G401 (cell line): ENCODE measurements at regions not wholly inside any gene's neighbourhood (a gene's known extent, or its start where the extent isn't known, plus 50 kb on each side); places are given as distances from the start of the nearest gene placed in this dataset.
A peak's percentile ranks its signal among the peaks of the same experiment; 100 is the strongest.
"Not testable (repeated sequence)": the region's sequence is repeated elsewhere in the genome, so short reads cannot be mapped to it uniquely, and the experiment has no call there.

Source experiments
- DNase-seq: peaks from one replicate; pipeline ENCODE4 v3.0.0-alpha.2; 2015; ENCODE audit warnings: low spot score
- in situ Hi-C: cut with HindIII; loops from 2 replicates; pipeline ENCODE4 v1.10.0; 2016; ENCODE audit warnings: low sequenced_read_pairs, mixed read lengths

- DNase-seq, result peak; percentile 98
- in situ Hi-C loops, result no loop called here
These were observed 354.2 kb downstream of the PDCD6IP start for GRCh38 chr3:34152656-34153055.

- no peak for DNase-seq
- in situ Hi-C loops, result no loop called here
These were observed 356.7 kb downstream of the PDCD6IP start for GRCh38 chr3:34155108-34155507.

- in situ Hi-C loops, result no loop called here
- DNase-seq, result no peak
These were observed 357.2 kb downstream of the PDCD6IP start for GRCh38 chr3:34155666-34156065.

GRCh38 chr3:34157491-34157890 is 359.1 kb downstream of the PDCD6IP start:
- DNase-seq, result no peak
- in situ Hi-C loops, result no loop called here

GRCh38 chr3:34159613-34160420 is 361.4 kb downstream of the PDCD6IP start:
- in situ Hi-C loops, result no loop called here
- DNase-seq, result no peak

- DNase-seq, in situ Hi-C loops: not testable (repeated sequence)
These were observed 371.2 kb downstream of the PDCD6IP start for GRCh38 chr3:34169636-34170035.

GRCh38 chr3:34174740-34175139 is 376.3 kb downstream of the PDCD6IP start:
- in situ Hi-C loops, result no loop called here

GRCh38 chr3:34175636-34176176 is 377.3 kb downstream of the PDCD6IP start:
- in situ Hi-C loops, result no loop called here
- no peak for DNase-seq

More at GRCh38 chr3:34174740-34175139, 376.3 kb downstream of the PDCD6IP start:
- no peak for DNase-seq

GRCh38 chr3:34176723-34177122 is 378.3 kb downstream of the PDCD6IP start:
- no peak for DNase-seq
- in situ Hi-C loops, result no loop called here

GRCh38 chr3:34178415-34178814 is 380.0 kb downstream of the PDCD6IP start:
- in situ Hi-C loops, result no loop called here
- DNase-seq, result no peak

GRCh38 chr3:34179716-34180115 is 381.3 kb downstream of the PDCD6IP start:
- in situ Hi-C loops, result no loop called here
- DNase-seq, result no peak

- no peak for DNase-seq
- in situ Hi-C loops, result no loop called here
These were observed 382.1 kb downstream of the PDCD6IP start for GRCh38 chr3:34180532-34180931.

GRCh38 chr3:34183114-34183513 is 384.7 kb downstream of the PDCD6IP start:
- in situ Hi-C loops, result no loop called here
- no peak for DNase-seq

GRCh38 chr3:34183611-34184340 is 385.3 kb downstream of the PDCD6IP start:
- in situ Hi-C loops, result no loop called here
- DNase-seq, result peak; percentile 96

GRCh38 chr3:34185301-34185700 is 386.9 kb downstream of the PDCD6IP start:
- DNase-seq, result no peak
- in situ Hi-C loops, result no loop called here

- DNase-seq, result no peak
- in situ Hi-C loops, result no loop called here
These were observed 390.7 kb downstream of the PDCD6IP start for GRCh38 chr3:34189133-34189532.

GRCh38 chr3:34196914-34197313 is 398.5 kb downstream of the PDCD6IP start:
- in situ Hi-C loops, result no loop called here

GRCh38 chr3:34198309-34198708 is 399.9 kb downstream of the PDCD6IP start:
- DNase-seq, result no peak
- in situ Hi-C loops, result no loop called here

More at GRCh38 chr3:34196914-34197313, 398.5 kb downstream of the PDCD6IP start:
- no peak for DNase-seq

- DNase-seq, result no peak
- in situ Hi-C loops, result no loop called here
These were observed 402.1 kb downstream of the PDCD6IP start for GRCh38 chr3:34200576-34200975.

GRCh38 chr3:34202975-34203374 is 404.5 kb downstream of the PDCD6IP start:
- in situ Hi-C loops, result no loop called here
- peak; percentile 65 for DNase-seq
